GM18868 (cell line): ENCODE measurements at regions not wholly inside any gene's neighbourhood (a gene's known extent, or its start where the extent isn't known, plus 50 kb on each side); places are given as distances from the start of the nearest gene placed in this dataset.

Experiments
- ATAC-seq: cut with Tn5 transposase; IDR thresholded peaks from one replicate; pipeline ENCODE4 v1.9.1; 2021; ENCODE audit warnings: mild to moderate bottlenecking, moderate library complexity; ENCODE audit not compliant: unreplicated experiment

- ATAC-seq: no peak
Measured at GRCh38 chr2:18797133-18797845, 207.9 kb upstream of the NT5C1B start.

- ATAC-seq: no peak
Measured at GRCh38 chr2:18795906-18796305, 206.5 kb upstream of the NT5C1B start.

GRCh38 chr2:18792684-18793083 lies 203.3 kb upstream of the NT5C1B start:
- ATAC-seq: no peak

- no peak for ATAC-seq
Measured at GRCh38 chr2:18792226-18792629, 202.9 kb upstream of the NT5C1B start.

- no peak for ATAC-seq
Measured at GRCh38 chr2:18791172-18791797, 201.9 kb upstream of the NT5C1B start.

- no peak for ATAC-seq
Measured at GRCh38 chr2:18790509-18791171, 201.3 kb upstream of the NT5C1B start.

- ATAC-seq: no peak
Measured at GRCh38 chr2:18788592-18788991, 199.2 kb upstream of the NT5C1B start.

GRCh38 chr2:18787726-18788125 lies 198.4 kb upstream of the NT5C1B start:
- ATAC-seq: no peak

GRCh38 chr2:18784245-18784644 lies 194.9 kb upstream of the NT5C1B start:
- ATAC-seq: no peak

GRCh38 chr2:18781541-18782280 lies 192.3 kb upstream of the NT5C1B start:
- no peak for ATAC-seq

GRCh38 chr2:18777250-18777812 lies 188.0 kb upstream of the NT5C1B start:
- ATAC-seq: no peak

- no peak for ATAC-seq
Measured at GRCh38 chr2:18771212-18771611, 181.8 kb upstream of the NT5C1B start.

GRCh38 chr2:18763338-18763737 lies 174.0 kb upstream of the NT5C1B start:
- no peak for ATAC-seq

GRCh38 chr2:18762667-18763066 lies 173.3 kb upstream of the NT5C1B start:
- ATAC-seq: no peak

- no peak for ATAC-seq
Measured at GRCh38 chr2:18754286-18754685, 164.9 kb upstream of the NT5C1B start.

GRCh38 chr2:18753722-18754121 lies 164.4 kb upstream of the NT5C1B start:
- ATAC-seq: no peak

- no peak for ATAC-seq
Measured at GRCh38 chr2:18752667-18753422, 163.5 kb upstream of the NT5C1B start.

GRCh38 chr2:18752022-18752493 lies 162.7 kb upstream of the NT5C1B start:
- ATAC-seq: no peak

GRCh38 chr2:18750672-18751554 lies 161.5 kb upstream of the NT5C1B start:
- ATAC-seq: no peak
